ENCODE measurements at regions not wholly inside any gene's neighbourhood (a gene's known extent, or its start where the extent isn't known, plus 50 kb on each side); places are given as distances from the start of the nearest gene placed in this dataset.
"Not testable (repeated sequence)": the region's sequence is repeated elsewhere in the genome, so short reads cannot be mapped to it uniquely, and the experiment has no call there.

- DNase-seq (ENCODE audit: low read depth in 1 of 2, low spot score in 1 of 2) = no peak
Observed at GRCh38 chr4:114286262-114286810, 306.9 kb upstream of the ARSJ start.

DNA sequence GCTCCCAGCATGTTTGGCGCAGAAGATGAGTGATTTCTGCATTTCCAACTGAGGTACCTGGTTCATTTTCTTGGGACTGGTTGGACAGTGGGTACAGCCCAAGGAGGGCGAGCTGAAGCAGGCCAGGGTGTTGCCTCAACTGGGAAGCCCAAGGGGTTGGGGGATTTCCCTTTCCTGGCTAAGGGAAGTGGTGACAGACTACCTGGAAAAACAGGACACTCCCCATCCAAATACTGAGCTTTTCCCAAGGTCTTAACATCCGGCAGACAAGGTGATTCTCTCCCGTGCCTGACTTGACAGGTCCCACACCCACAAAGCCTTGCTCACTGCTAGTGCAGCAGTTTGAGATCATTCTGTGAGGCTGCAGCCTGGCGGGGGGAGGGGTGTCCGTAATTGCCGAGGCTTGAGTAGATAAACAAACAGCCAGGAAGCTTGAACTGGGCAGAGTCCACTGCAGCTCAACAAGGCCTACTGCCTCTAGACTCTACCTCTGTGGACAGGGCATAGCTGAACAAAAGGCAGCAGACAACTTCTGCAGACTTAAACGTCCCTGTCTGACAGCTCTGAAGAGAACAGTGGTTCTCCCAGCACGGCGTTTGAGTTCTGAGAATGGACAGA lies 307.7 kb upstream of the ARSJ start:
- DNase-seq (ENCODE audit: low read depth in 1 of 2, low spot score in 1 of 2) = no peak

- no peak for DNase-seq (ENCODE audit: low read depth in 1 of 2, low spot score in 1 of 2)
Observed at GRCh38 chr4:114296126-114296525, 302.5 kb upstream of the UGT8 start.

GRCh38 chr4:114302472-114302871 lies 296.1 kb upstream of the UGT8 start:
- no peak for DNase-seq (ENCODE audit: low read depth in 1 of 2, low spot score in 1 of 2)

DNA sequence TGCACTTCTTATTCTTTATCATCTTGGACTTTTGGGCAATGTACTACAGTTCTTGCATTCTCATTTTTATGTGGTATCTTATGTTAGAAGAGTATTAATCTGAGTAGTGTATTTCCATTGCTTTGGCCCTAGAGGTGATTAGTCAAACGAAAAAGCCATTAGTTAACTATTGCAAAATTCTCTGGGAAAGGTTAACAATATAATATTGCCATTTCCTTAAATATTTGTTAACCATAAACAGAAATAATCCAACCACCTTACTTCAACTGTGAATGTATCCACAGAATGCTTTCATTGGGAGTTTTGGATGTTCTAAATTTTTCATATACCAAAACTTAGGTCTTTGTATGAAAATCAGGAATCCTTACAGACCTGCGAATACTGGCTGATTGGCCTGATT lies 294.6 kb upstream of the UGT8 start:
- DNase-seq (ENCODE audit: low read depth in 1 of 2, low spot score in 1 of 2) = no peak

- no peak for DNase-seq (ENCODE audit: low read depth in 1 of 2, low spot score in 1 of 2)
Observed at GRCh38 chr4:114304567-114304966, 294.0 kb upstream of the UGT8 start.

GRCh38 chr4:114306946-114307345 lies 291.7 kb upstream of the UGT8 start:
- no peak for DNase-seq (ENCODE audit: low read depth in 1 of 2, low spot score in 1 of 2)

DNA sequence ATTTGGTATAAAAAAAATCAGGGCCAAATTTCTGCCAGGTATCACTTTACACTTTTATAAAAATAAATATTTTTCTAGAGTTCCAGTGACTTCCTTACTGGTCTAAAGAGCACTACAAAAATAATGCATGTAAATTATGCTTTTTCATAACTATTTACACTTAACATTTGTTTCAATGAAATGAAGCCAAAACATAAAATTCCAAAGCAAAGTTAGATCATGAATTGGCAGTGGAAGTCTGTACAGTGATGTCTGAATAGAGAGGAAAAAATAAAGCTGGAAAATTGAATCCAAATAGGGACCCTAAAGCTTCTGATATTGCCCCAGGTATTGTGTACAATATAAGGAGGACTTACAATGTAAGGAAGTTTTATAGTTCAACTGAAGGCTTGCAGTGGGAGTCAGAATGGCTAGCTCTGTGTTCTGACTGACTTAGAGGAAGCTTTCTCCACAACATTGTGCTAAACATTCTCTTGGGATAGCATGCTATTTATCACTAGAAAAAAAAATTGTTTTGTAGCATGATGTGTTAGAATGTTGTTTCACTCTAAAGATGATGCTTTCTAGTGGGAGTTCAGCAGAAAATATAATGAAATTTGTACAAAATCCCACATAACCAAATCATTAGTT lies 288.2 kb upstream of the UGT8 start:
- no peak for DNase-seq (ENCODE audit: low read depth in 1 of 2, low spot score in 1 of 2)

GRCh38 chr4:114311787-114312186 lies 286.8 kb upstream of the UGT8 start:
- no peak for DNase-seq (ENCODE audit: low read depth in 1 of 2, low spot score in 1 of 2)

DNA sequence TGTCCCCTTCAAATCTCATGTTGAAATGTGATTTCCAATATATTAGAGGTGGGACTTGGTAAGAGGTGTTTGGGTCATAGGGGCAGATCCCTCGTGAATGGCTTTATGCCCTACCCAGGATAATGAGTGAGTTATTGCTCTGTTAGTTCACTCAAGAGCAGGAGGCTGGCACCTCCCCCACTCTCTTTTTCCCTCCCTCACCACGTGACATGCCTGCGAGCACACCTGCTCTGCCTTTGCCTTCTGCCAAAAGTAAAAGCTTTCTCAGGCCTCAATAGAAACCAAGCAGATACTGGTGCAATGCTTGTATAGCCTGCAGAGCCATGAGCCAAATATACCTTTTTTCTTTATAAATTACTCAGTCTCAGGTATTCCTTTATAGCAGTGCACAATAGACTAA lies 286.3 kb upstream of the UGT8 start:
- no peak for DNase-seq (ENCODE audit: low read depth in 1 of 2, low spot score in 1 of 2)

GRCh38 chr4:114316789-114317188 lies 281.8 kb upstream of the UGT8 start:
- DNase-seq (ENCODE audit: low read depth in 1 of 2, low spot score in 1 of 2) = no peak

DNA sequence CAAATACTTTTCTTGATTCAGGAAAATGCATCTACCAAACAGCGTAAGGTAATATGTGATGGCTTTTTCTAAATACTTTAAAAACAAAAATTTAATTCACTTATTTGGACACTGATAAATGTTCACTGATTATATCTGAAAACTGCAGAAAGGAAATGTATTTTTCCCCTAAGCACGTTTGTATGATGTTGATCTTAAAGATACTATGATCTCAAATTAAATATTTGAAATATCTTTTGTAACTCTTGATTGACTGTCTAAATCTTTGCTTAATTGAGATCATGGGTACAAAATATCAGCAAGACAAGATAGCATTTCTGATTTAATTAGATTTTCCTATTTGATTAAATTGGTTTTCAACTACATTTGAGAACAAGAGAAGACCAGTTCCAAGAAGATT lies 281.0 kb upstream of the UGT8 start:
- no peak for DNase-seq (ENCODE audit: low read depth in 1 of 2, low spot score in 1 of 2)

- DNase-seq (ENCODE audit: low read depth in 1 of 2, low spot score in 1 of 2) = no peak
Observed at GRCh38 chr4:114318309-114318708, 280.3 kb upstream of the UGT8 start.

DNA sequence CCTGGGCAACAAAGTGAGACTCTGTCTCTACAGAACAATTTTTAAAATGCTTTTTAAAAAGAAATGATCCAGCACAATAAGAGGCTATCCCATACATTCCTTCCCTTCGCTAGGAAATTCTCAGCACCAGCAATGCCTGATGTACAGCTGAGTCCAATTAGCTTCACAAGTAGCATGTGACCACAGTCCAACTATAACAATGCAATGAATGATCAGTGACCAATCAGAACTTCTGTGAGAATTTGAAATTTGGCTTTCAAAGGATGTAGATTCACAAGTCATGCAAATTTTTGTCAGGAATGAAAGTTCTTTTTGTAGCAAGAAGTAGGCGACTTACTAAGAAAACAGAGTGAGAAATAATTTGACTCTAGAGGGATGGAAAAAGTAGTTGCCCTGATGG lies 278.5 kb upstream of the UGT8 start:
- no peak for DNase-seq (ENCODE audit: low read depth in 1 of 2, low spot score in 1 of 2)

DNA sequence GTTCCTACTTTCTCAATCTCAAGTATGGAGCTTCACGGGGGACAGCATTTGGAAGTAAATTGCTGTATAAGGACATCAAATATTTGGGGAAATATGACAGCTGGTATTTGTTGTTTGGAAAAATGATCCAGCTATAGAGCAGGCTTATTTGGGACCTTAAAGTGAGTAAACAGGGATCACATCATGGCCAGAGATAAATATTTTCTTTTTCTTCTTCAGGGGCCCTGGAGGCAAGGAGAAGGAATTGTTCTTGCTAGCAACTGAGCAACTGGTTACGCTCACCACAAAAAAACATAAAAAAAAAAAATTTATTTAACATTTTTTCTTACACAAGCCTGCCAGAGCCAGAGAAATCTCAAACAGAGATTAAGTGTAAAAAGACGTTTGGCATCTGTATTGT lies 277.2 kb upstream of the UGT8 start:
- DNase-seq (ENCODE audit: low read depth in 1 of 2, low spot score in 1 of 2) = no peak

DNA sequence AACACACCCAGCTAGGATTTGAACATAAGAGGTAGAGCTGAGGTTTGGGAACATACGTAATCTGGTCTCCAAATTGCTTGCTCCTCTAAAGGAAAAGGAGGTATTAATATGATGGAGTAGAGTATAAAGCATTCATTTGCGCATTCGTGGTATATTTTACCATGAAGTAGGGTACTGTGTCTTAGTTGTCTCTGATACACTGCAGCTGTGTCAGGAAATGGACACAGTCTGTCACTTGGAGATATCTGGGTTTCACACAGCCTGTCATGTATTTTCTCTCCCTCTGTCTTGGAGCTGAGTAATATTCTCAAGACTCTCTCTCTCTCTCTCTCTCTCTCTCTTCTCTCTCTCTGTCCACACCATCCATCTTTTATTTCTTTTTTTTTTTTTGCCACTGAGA lies 274.8 kb upstream of the UGT8 start:
- no peak for DNase-seq (ENCODE audit: low read depth in 1 of 2, low spot score in 1 of 2)

DNA sequence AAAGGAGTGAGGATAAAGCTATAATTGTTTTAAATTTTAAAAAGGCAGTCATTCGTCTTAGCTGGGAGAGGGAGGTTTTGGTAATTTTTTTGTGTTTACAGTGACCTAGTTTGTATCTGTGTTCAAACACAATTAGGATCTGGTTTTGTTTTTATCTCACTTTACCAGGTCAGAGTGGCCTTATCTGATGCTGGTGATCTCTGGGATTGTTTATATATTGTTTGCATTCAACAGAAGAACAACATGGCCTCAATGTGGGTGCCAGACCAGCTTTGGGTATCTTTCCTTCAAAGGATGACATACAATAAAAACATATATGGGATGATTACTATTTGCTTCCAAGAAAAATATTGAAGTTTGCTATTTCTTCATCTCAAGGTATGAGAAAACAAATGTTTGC lies 272.2 kb upstream of the UGT8 start:
- DNase-seq (ENCODE audit: low read depth in 1 of 2, low spot score in 1 of 2) = no peak

DNA sequence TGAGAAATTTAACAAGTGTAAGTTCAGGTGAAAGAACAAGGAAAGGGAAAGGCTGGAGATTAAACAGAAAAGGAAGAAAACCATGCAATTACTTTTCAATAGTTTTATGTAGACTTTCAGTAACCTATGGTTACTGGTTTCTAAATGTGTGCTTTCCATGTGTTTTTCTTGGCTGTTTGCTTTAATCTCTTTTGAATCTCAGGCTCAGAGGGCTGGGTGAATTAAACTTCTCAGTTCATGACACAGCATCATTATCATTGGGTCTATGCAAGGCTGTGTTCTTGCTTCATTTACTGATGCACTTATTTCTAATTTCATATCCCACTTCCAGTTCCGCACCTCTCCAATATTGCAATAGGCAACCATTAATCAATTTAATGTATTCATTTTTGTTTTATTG lies 266.5 kb upstream of the UGT8 start:
- DNase-seq (ENCODE audit: low read depth in 1 of 2, low spot score in 1 of 2) = no peak

DNA sequence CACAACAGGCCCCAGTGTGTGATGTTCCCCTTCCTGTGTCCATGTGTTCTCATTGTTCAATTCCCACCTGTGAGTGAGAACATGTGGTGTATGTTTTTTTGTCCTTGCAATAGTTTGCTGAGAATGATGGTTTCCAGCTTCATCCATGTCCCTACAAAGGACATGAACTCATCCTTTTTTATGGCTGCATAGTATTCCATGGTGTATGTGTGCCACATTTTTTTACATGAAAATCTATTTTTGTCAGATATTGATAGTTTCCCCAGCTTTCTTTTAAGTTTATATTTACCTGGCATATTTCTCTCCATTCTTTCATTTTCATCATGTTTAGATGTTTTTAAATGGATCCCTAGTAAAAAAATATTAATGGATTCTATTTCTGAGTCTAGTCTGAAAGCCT lies 264.2 kb upstream of the UGT8 start:
- not testable (repeated sequence) for DNase-seq (ENCODE audit: low read depth in 1 of 2, low spot score in 1 of 2)

DNA sequence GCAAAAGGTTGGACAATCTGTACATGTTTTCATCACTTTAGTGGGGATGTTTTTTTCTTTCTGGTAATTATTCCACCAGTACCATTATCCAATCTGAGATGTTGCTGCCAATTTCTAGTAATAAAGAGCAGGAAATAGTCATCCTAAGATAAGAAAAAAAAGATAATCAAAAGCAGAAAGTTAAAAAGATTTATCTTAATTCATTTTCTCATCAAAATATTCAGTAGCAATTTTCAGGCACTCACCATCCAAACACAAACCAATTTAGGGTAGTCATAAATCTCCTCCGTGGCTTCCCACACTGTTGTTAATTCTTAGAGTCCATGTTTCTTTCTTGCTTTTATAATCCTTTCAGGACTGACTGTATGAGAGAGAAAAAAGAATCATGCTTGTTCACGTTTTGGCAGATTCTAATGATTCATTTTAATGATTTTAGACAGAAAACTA lies 263.7 kb upstream of the UGT8 start:
- no peak for DNase-seq (ENCODE audit: low read depth in 1 of 2, low spot score in 1 of 2)

DNA sequence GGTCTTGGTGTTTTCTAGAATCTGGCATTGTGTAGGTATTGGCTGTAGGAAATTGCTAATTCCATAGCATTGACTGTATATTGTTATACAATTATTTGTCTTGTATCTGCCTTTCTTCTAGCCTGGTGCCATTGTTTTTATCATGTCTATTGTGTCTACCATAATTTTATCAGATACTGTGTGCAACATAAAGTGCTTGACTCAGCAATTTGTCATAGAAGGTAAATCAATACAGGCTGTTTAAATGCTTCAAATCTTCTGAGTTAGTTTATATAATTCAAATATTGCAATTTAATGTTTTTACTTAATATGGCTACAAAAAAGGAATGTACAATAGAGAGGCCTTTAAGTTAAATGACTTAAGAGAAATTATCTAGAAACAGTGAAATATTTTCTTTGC lies 263.3 kb upstream of the UGT8 start:
- no peak for DNase-seq (ENCODE audit: low read depth in 1 of 2, low spot score in 1 of 2)

DNA sequence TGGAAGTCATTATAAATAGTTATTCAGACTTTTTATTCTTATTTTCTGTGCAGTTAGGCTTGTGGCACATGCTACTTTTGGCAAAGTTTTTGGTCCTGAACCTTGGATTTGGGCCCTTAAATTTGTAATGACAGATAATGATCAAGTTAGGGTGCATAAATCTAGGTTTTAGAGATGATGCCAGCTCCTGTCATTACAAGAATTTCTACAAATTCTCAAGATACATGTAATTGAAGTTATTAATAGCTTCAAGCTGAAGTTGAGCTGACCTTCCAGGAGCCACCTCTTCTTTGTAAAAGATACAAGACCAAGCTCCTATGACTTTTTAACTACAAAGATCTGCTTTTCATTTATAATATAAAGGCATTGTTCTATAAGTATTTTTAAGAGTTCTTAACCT lies 255.6 kb upstream of the UGT8 start:
- DNase-seq (ENCODE audit: low read depth in 1 of 2, low spot score in 1 of 2) = no peak

DNA sequence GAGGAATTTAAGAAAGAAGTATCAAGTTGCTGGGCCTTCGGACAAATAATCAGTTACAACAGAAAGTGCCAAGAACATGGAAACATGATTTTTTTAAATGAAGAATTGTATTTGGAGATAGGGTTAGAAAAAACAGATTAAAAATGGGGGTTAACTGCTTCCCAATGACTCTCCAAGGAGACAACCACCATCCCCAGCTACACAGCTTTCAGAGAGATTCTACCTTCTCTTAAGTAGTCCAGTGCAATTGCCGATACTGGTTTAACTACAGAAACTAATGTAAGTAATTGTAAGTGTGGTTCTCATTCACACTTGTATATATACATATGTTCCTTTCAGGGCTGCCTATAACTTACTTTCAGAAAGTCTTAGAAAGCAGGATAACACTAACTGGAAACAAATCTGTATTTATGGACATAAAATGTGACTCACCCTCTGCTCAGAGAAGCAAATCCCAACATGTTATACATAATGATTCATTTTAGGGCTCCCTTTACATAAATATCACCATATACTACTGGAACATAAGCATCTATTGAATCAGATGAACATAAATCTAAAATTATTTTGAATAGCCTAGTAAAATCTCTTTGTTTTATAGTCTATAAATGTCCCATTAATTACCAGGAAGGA lies 248.9 kb upstream of the UGT8 start:
- DNase-seq (ENCODE audit: low read depth in 1 of 2, low spot score in 1 of 2) = no peak

Measured in activated T-helper 1 cell treated with anti-CD3 and anti-CD28 coated beads, Interleukin-2, amount 50 U/mL, for 16 hours (primary cell).